GM18526 (cell line): ENCODE measurements at regions not wholly inside any gene's neighbourhood (a gene's known extent, or its start where the extent isn't known, plus 50 kb on each side); places are given as distances from the start of the nearest gene placed in this dataset.

ENCODE experiments used
- POLR2A ChIP-seq: IDR thresholded peaks from 3 replicates; pipeline ENCODE4 v1.6.1; 2011; ENCODE audit not compliant: insufficient read length; ENCODE audit errors: extremely low read depth

GRCh38 chr7:47724335-47724982 is 142.5 kb upstream of the TNS3 start:
- no peak for TF ChIP-seq POLR2A

GRCh38 chr7:47722126-47722525 is 140.2 kb upstream of the TNS3 start:
- TF ChIP-seq POLR2A = no peak

- TF ChIP-seq POLR2A = no peak
These were observed 139.8 kb upstream of the TNS3 start for GRCh38 chr7:47721670-47722069.

- TF ChIP-seq POLR2A = no peak
These were observed 139.0 kb upstream of the TNS3 start for GRCh38 chr7:47720907-47721244.

GRCh38 chr7:47720141-47720906 is 138.4 kb upstream of the TNS3 start:
- no peak for TF ChIP-seq POLR2A

- TF ChIP-seq POLR2A = no peak
These were observed 137.8 kb upstream of the TNS3 start for GRCh38 chr7:47719675-47720074.

- TF ChIP-seq POLR2A = no peak
These were observed 133.7 kb upstream of the TNS3 start for GRCh38 chr7:47715631-47716068.

- TF ChIP-seq POLR2A = no peak
These were observed 133.0 kb upstream of the TNS3 start for GRCh38 chr7:47714669-47715607.

GRCh38 chr7:47713595-47713994 is 131.7 kb upstream of the TNS3 start:
- TF ChIP-seq POLR2A = no peak

- TF ChIP-seq POLR2A = no peak
These were observed 130.5 kb upstream of the TNS3 start for GRCh38 chr7:47712416-47712815.

- TF ChIP-seq POLR2A = no peak
These were observed 129.9 kb upstream of the TNS3 start for GRCh38 chr7:47711776-47712175.

GRCh38 chr7:47710201-47710935 is 128.5 kb upstream of the TNS3 start:
- no peak for TF ChIP-seq POLR2A

- TF ChIP-seq POLR2A = no peak
These were observed 127.5 kb upstream of the TNS3 start for GRCh38 chr7:47709451-47709850.

GRCh38 chr7:47709051-47709450 is 127.1 kb upstream of the TNS3 start:
- TF ChIP-seq POLR2A = no peak

- no peak for TF ChIP-seq POLR2A
These were observed 125.7 kb upstream of the TNS3 start for GRCh38 chr7:47707583-47707982.
